Activated CD4-positive, alpha-beta T cell treated with anti-CD3 and anti-CD28 coated beads, Interleukin-2, Interleukin-6, amounts not matched to agents 100 ng/mL and 50 ng/mL, durations not matched to agents 16 hours and 8 hours (primary cell): ENCODE measurements at regions not wholly inside any gene's neighbourhood (a gene's known extent, or its start where the extent isn't known, plus 50 kb on each side); places are given as distances from the start of the nearest gene placed in this dataset.

Experiments
- DNase-seq: peaks from one replicate; pipeline ENCODE4 v3.0.0-alpha.2; 2020

GRCh38 chr19:31902821-31903220 is 442.6 kb upstream of the ZNF507 start:
- no peak for DNase-seq

GRCh38 chr19:31903979-31904378 is 441.4 kb upstream of the ZNF507 start:
- DNase-seq, result no peak

GRCh38 chr19:31906111-31906871 is 439.1 kb upstream of the ZNF507 start:
- DNase-seq, result no peak

GRCh38 chr19:31907661-31908060 is 437.7 kb upstream of the ZNF507 start:
- DNase-seq, result no peak

- no peak for DNase-seq
Observed at GRCh38 chr19:31908080-31908479, 437.3 kb upstream of the ZNF507 start.

GRCh38 chr19:31908496-31909225 is 436.7 kb upstream of the ZNF507 start:
- no peak for DNase-seq

GRCh38 chr19:31910224-31910623 is 435.2 kb upstream of the ZNF507 start:
- DNase-seq, result no peak

- no peak for DNase-seq
Observed at GRCh38 chr19:31911577-31911976, 433.8 kb upstream of the ZNF507 start.

- DNase-seq, result no peak
Observed at GRCh38 chr19:31913103-31913661, 432.2 kb upstream of the ZNF507 start.

- DNase-seq, result no peak
Observed at GRCh38 chr19:31930401-31930800, 415.0 kb upstream of the ZNF507 start.

- no peak for DNase-seq
Observed at GRCh38 chr19:31937983-31938382, 407.4 kb upstream of the ZNF507 start.

GRCh38 chr19:31938675-31939074 is 406.7 kb upstream of the ZNF507 start:
- no peak for DNase-seq

- DNase-seq, result no peak
Observed at GRCh38 chr19:31940396-31940795, 405.0 kb upstream of the ZNF507 start.

- DNase-seq, result no peak
Observed at GRCh38 chr19:31943191-31943661, 402.2 kb upstream of the ZNF507 start.

GRCh38 chr19:31943778-31944177 is 401.6 kb upstream of the ZNF507 start:
- no peak for DNase-seq

- no peak for DNase-seq
Observed at GRCh38 chr19:31944326-31944725, 401.1 kb upstream of the ZNF507 start.

- no peak for DNase-seq
Observed at GRCh38 chr19:31946491-31946890, 398.9 kb upstream of the ZNF507 start.

GRCh38 chr19:31947436-31948115 is 397.8 kb upstream of the ZNF507 start:
- DNase-seq, result no peak

GRCh38 chr19:31952693-31953092 is 392.7 kb upstream of the ZNF507 start:
- DNase-seq, result no peak

GRCh38 chr19:31955061-31955460 is 390.3 kb upstream of the ZNF507 start:
- no peak for DNase-seq

GRCh38 chr19:31955884-31956283 is 389.5 kb upstream of the ZNF507 start:
- no peak for DNase-seq

- no peak for DNase-seq
Observed at GRCh38 chr19:31956771-31957392, 388.5 kb upstream of the ZNF507 start.

GRCh38 chr19:31957711-31958110 is 387.7 kb upstream of the ZNF507 start:
- no peak for DNase-seq
